ENCODE measurements at regions not wholly inside any gene's neighbourhood (a gene's known extent, or its start where the extent isn't known, plus 50 kb on each side); places are given as distances from the start of the nearest gene placed in this dataset.

GRCh38 chr14:85798856-85799255 is 268.9 kb downstream of the FLRT2 start:
- H3K27me3 ChIP-seq (replicated peaks; ENCODE audit: control insufficient read depth, insufficient read depth, low read length): no peaks in the 10 kb centered on the region
- no peak overlapping the region for H3K4me3 ChIP-seq (replicated peaks; ENCODE audit: low read depth, low read length)
- no peak for DNase-seq (ENCODE audit: extremely low read depth, insufficient read length)
- H3K36me3 ChIP-seq (ENCODE audit: control insufficient read depth, insufficient read depth, low read length): no peaks in the 10 kb centered on the region
- no peak for TF ChIP-seq CTCF (IDR thresholded peaks at IDR 0.05; ENCODE audit: insufficient read depth, low read length, poor library complexity, severe bottlenecking)

- no peaks in the 10 kb centered on the region for H3K27me3 ChIP-seq (replicated peaks; ENCODE audit: control insufficient read depth, insufficient read depth, low read length)
- no peak for TF ChIP-seq CTCF (IDR thresholded peaks at IDR 0.05; ENCODE audit: insufficient read depth, low read length, poor library complexity, severe bottlenecking)
- DNase-seq (ENCODE audit: extremely low read depth, insufficient read length): no peak
- no peaks in the 10 kb centered on the region for H3K36me3 ChIP-seq (ENCODE audit: control insufficient read depth, insufficient read depth, low read length)
- no peak overlapping the region for H3K4me3 ChIP-seq (replicated peaks; ENCODE audit: low read depth, low read length)
Observed at GRCh38 chr14:85793533-85793932, 263.6 kb downstream of the FLRT2 start.

- H3K4me3 ChIP-seq (replicated peaks; ENCODE audit: low read depth, low read length): no peak overlapping the region
- no peak for DNase-seq (ENCODE audit: extremely low read depth, insufficient read length)
- TF ChIP-seq CTCF (IDR thresholded peaks at IDR 0.05; ENCODE audit: insufficient read depth, low read length, poor library complexity, severe bottlenecking): no peak
- H3K27me3 ChIP-seq (replicated peaks; ENCODE audit: control insufficient read depth, insufficient read depth, low read length): no peaks in the 10 kb centered on the region
- H3K36me3 ChIP-seq (ENCODE audit: control insufficient read depth, insufficient read depth, low read length): no peaks in the 10 kb centered on the region
Observed at GRCh38 chr14:85789506-85789905, 259.6 kb downstream of the FLRT2 start.

DNA sequence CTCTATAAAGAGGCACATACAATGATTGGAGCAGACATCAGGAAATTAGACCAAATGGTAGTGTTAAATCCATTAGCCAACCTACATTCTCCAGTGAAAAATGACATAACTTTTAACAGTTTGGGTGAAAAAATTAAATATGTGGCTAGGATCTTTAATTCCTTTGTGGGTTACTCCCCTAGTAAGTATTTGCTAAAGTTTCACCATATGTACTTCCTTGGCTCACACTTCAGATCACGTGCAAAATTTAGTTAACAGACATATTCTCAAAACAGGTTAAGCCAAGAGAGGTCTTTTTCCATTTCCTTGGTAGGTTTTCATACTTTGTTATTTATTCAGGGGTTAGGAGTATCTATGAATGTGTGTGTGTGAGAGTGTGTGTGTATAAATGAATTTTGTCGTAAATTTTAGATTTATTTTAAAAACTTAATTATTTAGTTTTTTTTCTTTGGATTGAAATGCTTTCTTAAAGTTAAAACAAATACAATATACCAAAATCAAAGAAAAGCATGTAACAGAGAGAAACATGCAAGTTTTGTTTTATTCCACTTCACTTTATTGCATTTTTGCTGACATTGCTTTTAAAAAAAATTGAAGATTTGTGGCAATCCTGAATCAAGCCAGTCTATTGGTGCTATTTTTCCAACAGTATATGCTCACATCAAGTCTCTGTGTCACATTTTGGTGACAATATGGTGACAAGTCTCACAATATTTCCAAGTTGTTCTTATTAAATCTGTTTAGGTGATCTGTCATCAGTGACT is 258.7 kb downstream of the FLRT2 start:
- H3K36me3 ChIP-seq (ENCODE audit: control insufficient read depth, insufficient read depth, low read length): no peaks in the 10 kb centered on the region
- no peak overlapping the region for H3K4me3 ChIP-seq (replicated peaks; ENCODE audit: low read depth, low read length)
- H3K27me3 ChIP-seq (replicated peaks; ENCODE audit: control insufficient read depth, insufficient read depth, low read length): no peaks in the 10 kb centered on the region
- no peak for DNase-seq (ENCODE audit: extremely low read depth, insufficient read length)
- no peak for TF ChIP-seq CTCF (IDR thresholded peaks at IDR 0.05; ENCODE audit: insufficient read depth, low read length, poor library complexity, severe bottlenecking)

- H3K4me3 ChIP-seq (replicated peaks; ENCODE audit: low read depth, low read length): no peak overlapping the region
- no peaks in the 10 kb centered on the region for H3K36me3 ChIP-seq (ENCODE audit: control insufficient read depth, insufficient read depth, low read length)
- DNase-seq (ENCODE audit: extremely low read depth, insufficient read length): no peak
- H3K27me3 ChIP-seq (replicated peaks; ENCODE audit: control insufficient read depth, insufficient read depth, low read length): no peaks in the 10 kb centered on the region
- TF ChIP-seq CTCF (IDR thresholded peaks at IDR 0.05; ENCODE audit: insufficient read depth, low read length, poor library complexity, severe bottlenecking): no peak
Observed at GRCh38 chr14:85766295-85766694, 236.4 kb downstream of the FLRT2 start.

GRCh38 chr14:85764822-85765221 is 234.9 kb downstream of the FLRT2 start:
- no peaks in the 10 kb centered on the region for H3K36me3 ChIP-seq (ENCODE audit: control insufficient read depth, insufficient read depth, low read length)
- no peak for TF ChIP-seq CTCF (IDR thresholded peaks at IDR 0.05; ENCODE audit: insufficient read depth, low read length, poor library complexity, severe bottlenecking)
- no peak overlapping the region for H3K4me3 ChIP-seq (replicated peaks; ENCODE audit: low read depth, low read length)

More at GRCh38 chr14:85764822-85765221, 234.9 kb downstream of the FLRT2 start:
- DNase-seq (ENCODE audit: extremely low read depth, insufficient read length): no peak
- H3K27me3 ChIP-seq (replicated peaks; ENCODE audit: control insufficient read depth, insufficient read depth, low read length): no peaks in the 10 kb centered on the region
